ENCODE measurements at regions not wholly inside any gene's neighbourhood (a gene's known extent, or its start where the extent isn't known, plus 50 kb on each side); places are given as distances from the start of the nearest gene placed in this dataset.

- ATAC-seq, result no peak
- WGBS, 2 donors, result 51 to 62% methylated on average over 2 of the region's 2 CpGs
- TF ChIP-seq CTCF (IDR thresholded peaks at IDR 0.05), result no peak
- no peak for TF ChIP-seq POLR2A (IDR thresholded peaks at IDR 0.05)
- H3K36me3 ChIP-seq (replicated peaks in 1 of 2; ENCODE audit: insufficient read depth in 1 of 2, low read depth in 2 of 2), result no peaks in the 10 kb centered on the region
- H3K4me3 ChIP-seq, result no peak overlapping the region
- H3K27ac ChIP-seq, result no peak overlapping the region
- intact Hi-C loops (cut with DNase I), result no loop called here
- H3K27me3 ChIP-seq, result no peaks in the 10 kb centered on the region
- no peaks in the 10 kb centered on the region for H3K9me3 ChIP-seq
- DNase-seq, result no peak
- no peaks in the 10 kb centered on the region for H3K4me1 ChIP-seq
These were observed 86.6 kb downstream of the RND3 start for GRCh38 chr2:150400849-150401248.

GRCh38 chr2:150392614-150393013 is 94.9 kb downstream of the RND3 start:
- WGBS, 2 donors, result 36 to 44% methylated on average over 4 of the region's 4 CpGs
- DNase-seq (no peak), ATAC-seq (no peak)
- Histone ChIP-seq H3K27ac (no peak overlapping the region), H3K4me3 (no peak overlapping the region), H3K36me3 (replicated peaks in 1 of 2; ENCODE audit: insufficient read depth in 1 of 2, low read depth in 2 of 2) (no peaks in the 10 kb centered on the region), H3K4me1 (no peaks in the 10 kb centered on the region), H3K27me3 (no peaks in the 10 kb centered on the region), H3K9me3 (no peaks in the 10 kb centered on the region)
- intact Hi-C loops (cut with DNase I), result no loop called here
- TF ChIP-seq CTCF (IDR thresholded peaks at IDR 0.05) (no peak), POLR2A (IDR thresholded peaks at IDR 0.05) (no peak)

GRCh38 chr2:150391779-150392178 is 95.7 kb downstream of the RND3 start:
- DNase-seq (no peak), ATAC-seq (no peak)
- intact Hi-C loops (cut with DNase I), result no loop called here
- Histone ChIP-seq H3K4me1 (no peaks in the 10 kb centered on the region), H3K36me3 (replicated peaks in 1 of 2; ENCODE audit: insufficient read depth in 1 of 2, low read depth in 2 of 2) (no peaks in the 10 kb centered on the region), H3K27me3 (no peaks in the 10 kb centered on the region), H3K4me3 (no peak overlapping the region), H3K27ac (no peak overlapping the region), H3K9me3 (no peaks in the 10 kb centered on the region)
- TF ChIP-seq POLR2A (IDR thresholded peaks at IDR 0.05) (no peak), CTCF (IDR thresholded peaks at IDR 0.05) (no peak)

- WGBS, 2 donors, result 48 to 67% methylated on average over 2 of the region's 2 CpGs
These were observed 98.0 kb downstream of the RND3 start for GRCh38 chr2:150389447-150389846.

More at GRCh38 chr2:150389447-150389846, 98.0 kb downstream of the RND3 start:
- no peaks in the 10 kb centered on the region for H3K4me1 ChIP-seq
- TF ChIP-seq CTCF (IDR thresholded peaks at IDR 0.05), result no peak
- no peak for TF ChIP-seq POLR2A (IDR thresholded peaks at IDR 0.05)
- intact Hi-C loops (cut with DNase I), result no loop called here
- no peak for DNase-seq
- H3K9me3 ChIP-seq, result no peaks in the 10 kb centered on the region
- H3K36me3 ChIP-seq (replicated peaks in 1 of 2; ENCODE audit: insufficient read depth in 1 of 2, low read depth in 2 of 2), result no peaks in the 10 kb centered on the region
- H3K27me3 ChIP-seq, result no peaks in the 10 kb centered on the region
- no peak for ATAC-seq
- H3K27ac ChIP-seq, result no peak overlapping the region
- no peak overlapping the region for H3K4me3 ChIP-seq
